IMR-90 (cell line): ENCODE measurements at regions not wholly inside any gene's neighbourhood (a gene's known extent, or its start where the extent isn't known, plus 50 kb on each side); places are given as distances from the start of the nearest gene placed in this dataset.

Experiments used
- POLR2A ChIP-seq: IDR thresholded peaks from 2 replicates; pipeline ENCODE4 v1.6.1; 2012; ENCODE audit warnings: mild to moderate bottlenecking, low read depth, low read length
- RCOR1 ChIP-seq: IDR thresholded peaks from 2 replicates; pipeline ENCODE4 v1.6.1; 2012; ENCODE audit warnings: mild to moderate bottlenecking, low read length, improper control_type of control experiment; ENCODE audit not compliant: insufficient replicate concordance
- TF ChIP-seq, protein P1 (sequence below): conservative IDR thresholded peaks from 2 replicates; pipeline ENCODE4 v1.5.1; 2012; ENCODE audit warnings: mild to moderate bottlenecking, low read depth, low read length, improper control_type of control experiment
- TF ChIP-seq, protein P2 (sequence below): fragments of 150-350 bp; IDR thresholded peaks from 2 replicates; pipeline ENCODE4 v1.6.1; 2016; ENCODE audit warnings: low read depth, mild to moderate bottlenecking, low read length, moderate library complexity, borderline replicate concordance

DNA sequence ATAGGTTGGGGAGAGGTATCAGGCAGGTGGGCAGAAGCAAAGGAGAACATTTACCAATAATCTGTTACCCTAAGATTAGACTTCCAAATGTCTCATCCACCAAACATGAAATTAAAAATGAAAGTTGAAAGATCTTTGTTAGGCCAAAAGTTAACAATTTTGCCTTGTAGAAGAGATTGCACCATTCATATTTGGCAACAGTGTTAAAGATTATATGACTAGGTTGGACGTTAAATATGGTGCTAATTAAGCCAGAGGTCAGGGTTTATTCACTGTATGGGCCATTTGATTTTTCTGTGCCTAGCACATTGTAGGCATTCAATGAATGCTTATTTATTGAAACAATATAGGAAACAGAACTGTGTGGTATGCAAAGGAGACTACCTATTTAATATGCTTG is 126.1 kb upstream of the SLC5A12 start:
- TF ChIP-seq, protein P1, sequence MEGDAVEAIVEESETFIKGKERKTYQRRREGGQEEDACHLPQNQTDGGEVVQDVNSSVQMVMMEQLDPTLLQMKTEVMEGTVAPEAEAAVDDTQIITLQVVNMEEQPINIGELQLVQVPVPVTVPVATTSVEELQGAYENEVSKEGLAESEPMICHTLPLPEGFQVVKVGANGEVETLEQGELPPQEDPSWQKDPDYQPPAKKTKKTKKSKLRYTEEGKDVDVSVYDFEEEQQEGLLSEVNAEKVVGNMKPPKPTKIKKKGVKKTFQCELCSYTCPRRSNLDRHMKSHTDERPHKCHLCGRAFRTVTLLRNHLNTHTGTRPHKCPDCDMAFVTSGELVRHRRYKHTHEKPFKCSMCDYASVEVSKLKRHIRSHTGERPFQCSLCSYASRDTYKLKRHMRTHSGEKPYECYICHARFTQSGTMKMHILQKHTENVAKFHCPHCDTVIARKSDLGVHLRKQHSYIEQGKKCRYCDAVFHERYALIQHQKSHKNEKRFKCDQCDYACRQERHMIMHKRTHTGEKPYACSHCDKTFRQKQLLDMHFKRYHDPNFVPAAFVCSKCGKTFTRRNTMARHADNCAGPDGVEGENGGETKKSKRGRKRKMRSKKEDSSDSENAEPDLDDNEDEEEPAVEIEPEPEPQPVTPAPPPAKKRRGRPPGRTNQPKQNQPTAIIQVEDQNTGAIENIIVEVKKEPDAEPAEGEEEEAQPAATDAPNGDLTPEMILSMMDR: no peak
- TF ChIP-seq, protein P2, sequence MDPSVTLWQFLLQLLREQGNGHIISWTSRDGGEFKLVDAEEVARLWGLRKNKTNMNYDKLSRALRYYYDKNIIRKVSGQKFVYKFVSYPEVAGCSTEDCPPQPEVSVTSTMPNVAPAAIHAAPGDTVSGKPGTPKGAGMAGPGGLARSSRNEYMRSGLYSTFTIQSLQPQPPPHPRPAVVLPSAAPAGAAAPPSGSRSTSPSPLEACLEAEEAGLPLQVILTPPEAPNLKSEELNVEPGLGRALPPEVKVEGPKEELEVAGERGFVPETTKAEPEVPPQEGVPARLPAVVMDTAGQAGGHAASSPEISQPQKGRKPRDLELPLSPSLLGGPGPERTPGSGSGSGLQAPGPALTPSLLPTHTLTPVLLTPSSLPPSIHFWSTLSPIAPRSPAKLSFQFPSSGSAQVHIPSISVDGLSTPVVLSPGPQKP: no peak
- no peak for TF ChIP-seq RCOR1
- TF ChIP-seq POLR2A: no peak
